K562 (cell line): ENCODE measurements at regions not wholly inside any gene's neighbourhood (a gene's known extent, or its start where the extent isn't known, plus 50 kb on each side); places are given as distances from the start of the nearest gene placed in this dataset.

ENCODE experiments used
- ATAC-seq: fragments of 200-7000 bp; cut with Tn5 transposase; 3 replicates; pipeline ENCODE4 v1.9.1; 2020; ENCODE audit warnings: moderate library complexity
- BruUV-seq: library from RNA; stranded (reverse); fragments of 400-500 nt; replicated peaks from 2 replicates; lab custom pipeline; 2021; lab: Mats Ljungman, UMichigan
- CTCF ChIA-PET: fragments of 300-600 bp; formaldehyde crosslinking; extraction: SDS; loops from one replicate; lab custom pipeline; 2021; ENCODE audit warnings: low intra/inter-chr PET ratio; lab: Yijun Ruan, JAX
- POLR2A ChIA-PET: fragments of 300-600, 350-650 bp; sonication (Branson Sonifier 250); formaldehyde crosslinking; extraction: SDS; loops from one replicate; lab custom pipeline; 2021; ENCODE audit warnings: antibody characterized with exemption, inconsistent platforms; lab: Yijun Ruan, JAX
- DNase-seq, 4 experiments: peaks; one replicate each; pipeline versions ENCODE4 v3.0.0 to v3.0.0-alpha.2; 2011 to 2018; ENCODE audit warnings: low spot score in 3 of 4, mixed read lengths in 3 of 4; ENCODE audit errors: extremely low read depth in 1 of 4
- FAIRE-seq: peaks from 2 replicates; lab custom pipeline; 2011; peaks lifted over from hg19 to GRCh38; lab: Jason Lieb, UNC
- H2AFZ ChIP-seq: 2 replicates; pipeline ENCODE4 v1.6.0; 2011; ENCODE audit warnings: low read depth, low read length, control low read depth, inconsistent platforms
- H3K27ac ChIP-seq: fragments of 200-600 bp; 3 replicates; pipeline ENCODE4 v1.8.0; 2011; ENCODE audit warnings: low read depth, mild to moderate bottlenecking, control low read depth, inconsistent platforms, low read length, moderate library complexity, mixed read lengths; ENCODE audit errors: extremely low read depth
- H3K27me3 ChIP-seq, 2 experiments: fragments of 300-600 bp in 1 of 2; 2 replicates in 1 of 2; 3 replicates in 1 of 2; pipeline versions ENCODE4 v1.6.0 to v1.8.0; 2011; ENCODE audit warnings: inconsistent platforms in 2 of 2, low read length in 2 of 2, mild to moderate bottlenecking in 1 of 2, mixed read lengths in 1 of 2, moderate library complexity in 1 of 2; ENCODE audit not compliant: control insufficient read depth in 2 of 2, insufficient read depth in 2 of 2
- H3K36me3 ChIP-seq: fragments of 300-600 bp; 3 replicates; pipeline ENCODE4 v1.8.0; 2011; ENCODE audit warnings: mild to moderate bottlenecking, low read length, inconsistent platforms; ENCODE audit not compliant: control insufficient read depth, insufficient read depth
- H3K4me1 ChIP-seq, 2 experiments: fragments of 200-600 bp in 1 of 2; replicated peaks in 1 of 2; 2 replicates in 1 of 2; 3 replicates in 1 of 2; pipeline versions ENCODE4 v1.5.1 to v1.8.0; 2011; ENCODE audit warnings: inconsistent platforms in 2 of 2, low read length in 2 of 2, mild to moderate bottlenecking in 1 of 2, mixed read lengths in 1 of 2, moderate library complexity in 1 of 2; ENCODE audit not compliant: control insufficient read depth in 2 of 2, insufficient read depth in 2 of 2
- H3K4me2 ChIP-seq: 2 replicates; pipeline ENCODE4 v1.6.1; 2011; ENCODE audit warnings: low read length, control low read depth, inconsistent platforms, mixed read lengths; ENCODE audit not compliant: insufficient read depth
- H3K4me3 ChIP-seq: fragments of 200-600 bp; sonication (generic), shearing (Covaris generic); 2 replicates; pipeline ENCODE4 v1.5.1; 2016; ENCODE audit warnings: control low read depth, inconsistent platforms
- H3K79me2 ChIP-seq: fragments of 200-600 bp; 3 replicates; pipeline ENCODE4 v1.8.0; 2011; ENCODE audit warnings: low read length, inconsistent platforms; ENCODE audit not compliant: control insufficient read depth, insufficient read depth
- H3K9ac ChIP-seq, 2 experiments: 2 replicates each; pipeline versions ENCODE4 v1.6.0 to v1.6.1; 2011; ENCODE audit warnings: low read depth in 2 of 2, low read length in 2 of 2, control low read depth in 1 of 2, inconsistent platforms in 1 of 2, mild to moderate bottlenecking in 1 of 2, mixed read lengths in 1 of 2; ENCODE audit not compliant: insufficient read depth in 1 of 2
- H3K9me1 ChIP-seq: one replicate; pipeline ENCODE4 v1.6.0; 2011; ENCODE audit warnings: inconsistent platforms, mild to moderate bottlenecking, low read length, moderate library complexity; ENCODE audit not compliant: control insufficient read depth, insufficient read depth
- H3K9me3 ChIP-seq: replicated peaks from 2 replicates; pipeline ENCODE4 v1.5.1; 2011; ENCODE audit warnings: low read depth, low read length, inconsistent platforms; ENCODE audit not compliant: control insufficient read depth, insufficient read depth
- H4K20me1 ChIP-seq: replicated peaks from 2 replicates; pipeline ENCODE4 v1.6.1; 2011; ENCODE audit warnings: low read length, inconsistent platforms, mixed read lengths; ENCODE audit not compliant: control insufficient read depth, insufficient read depth
- ATF1 ChIP-seq, 2 experiments: fragments of 450-650 bp in 1 of 2; IDR thresholded peaks; 2 replicates each; pipeline ENCODE4 v1.6.1; 2016; ENCODE audit warnings: missing compliant biosample characterization in 1 of 2, missing genetic modification characterization in 1 of 2
- RFX7 ChIP-seq: fragments of 250-450 bp; sonication (Bioruptor Pico); IDR thresholded peaks from 2 replicates; pipeline ENCODE4 v1.5.1; 2021; ENCODE audit warnings: mild to moderate bottlenecking
- TSC22D4 ChIP-seq: fragments of 450-650 bp; IDR thresholded peaks from 2 replicates; pipeline ENCODE4 v1.6.1; 2016; ENCODE audit warnings: missing genetic modification characterization, missing biosample characterization, control low read depth
- ZBTB9 ChIP-seq: fragments of 450-650 bp; formaldehyde crosslinking; IDR thresholded peaks from 2 replicates; pipeline ENCODE4 v1.4.0; 2020; ENCODE audit warnings: mild to moderate bottlenecking, moderate library complexity
- ZHX1 ChIP-seq: fragments of 150-350 bp; conservative IDR thresholded peaks from 2 replicates; pipeline ENCODE4 v1.6.1; 2014; ENCODE audit warnings: low read length
- WGBS: fragments of 100-300 bp; shearing (Covaris generic); methylation state at CpG from one replicate; pipeline ENCODE4 v1.1.6; 2016; ENCODE audit warnings: low coverage, mixed read lengths; ENCODE audit not compliant: insufficient coverage; ENCODE audit errors: missing lambda C conversion rate; 5-methylcytosine and 5-hydroxymethylcytosine counted together
- in situ Hi-C: fragments of 300-500 bp; cut with MboI; formaldehyde crosslinking; loops from 4 replicates; pipeline ENCODE4 v1.15.0; 2018; ENCODE audit warnings: inconsistent platforms, mixed read lengths
- intact Hi-C: fragments of 100-400 bp; cut with micrococcal nuclease; formaldehyde crosslinking; loops from 2 replicates; pipeline ENCODE4 v1.14.2; 2022

GRCh38 chr6:21501815-21502214 lies 91.7 kb upstream of the SOX4 start (continued):
- TF ChIP-seq ZBTB9 (CRISPR knock-in tag) (no peak), TSC22D4 (tag) (no peak)

GRCh38 chr6:21502682-21503081 lies 90.9 kb upstream of the SOX4 start:
- Histone ChIP-seq H3K9me1 (no peaks in the 10 kb centered on the region), H3K36me3 (no peaks in the 10 kb centered on the region), H3K4me1 (no peaks in the 10 kb centered on the region), H3K4me3 (no peak overlapping the region), H3K9me3 (no peaks in the 10 kb centered on the region), H4K20me1 (no peaks in the 10 kb centered on the region), H2AFZ (no peak overlapping the region), H3K4me2 (no peak overlapping the region)
- no peak for FAIRE-seq
- no TSS peak for BruUV-seq
- CTCF ChIA-PET, result no interaction called here
- intact Hi-C loops, result no loop called here
- no peak for TF ChIP-seq RFX7 (CRISPR knock-in tag)
- TF ChIP-seq ATF1 (CRISPR knock-in tag; IDR thresholded peaks at IDR 0.05), result no peak
- no peak for TF ChIP-seq ATF1 (tag; IDR thresholded peaks at IDR 0.05)
- TF ChIP-seq ZHX1, result no peak
- TF ChIP-seq, all 486 proteins: peak for 0
- DNase-seq (no peak), ATAC-seq (no peak)
- Histone ChIP-seq H3K27ac (no peak overlapping the region), H3K9ac (no peak overlapping the region), H3K27me3 (peaks cover 6 to 14% of the 10 kb centered on the region in 2 experiments; a peak in 2 of 5 replicates), H3K79me2 (no peaks in the 10 kb centered on the region)
- 0% methylated on average over 1 of the region's 1 CpG for WGBS
- in situ Hi-C loops, result no loop called here
- POLR2A ChIA-PET, result no interaction called here
